Upper lobe of left lung (tissue), 4 donors: ENCODE measurements at regions not wholly inside any gene's neighbourhood (a gene's known extent, or its start where the extent isn't known, plus 50 kb on each side); places are given as distances from the start of the nearest gene placed in this dataset.

ENCODE experiments used
- POLR2AphosphoS5 ChIP-seq, 2 donors: sonication (generic); formaldehyde crosslinking; IDR thresholded peaks; one replicate each; pipeline ENCODE4 v1.5.1; 2017; ENCODE audit warnings: antibody characterized with exemption in 2 of 2
- TF ChIP-seq, protein P1 (sequence below), 6 experiments: fragments of 450-650 bp in 4 of 6; fragments of 200-600 bp in 2 of 6; sonication (generic) in 2 of 6; IDR thresholded peaks; one replicate each; pipeline ENCODE4 v1.5.1; 2016 to 2019; ENCODE audit warnings: antibody characterized with exemption in 6 of 6

DNA sequence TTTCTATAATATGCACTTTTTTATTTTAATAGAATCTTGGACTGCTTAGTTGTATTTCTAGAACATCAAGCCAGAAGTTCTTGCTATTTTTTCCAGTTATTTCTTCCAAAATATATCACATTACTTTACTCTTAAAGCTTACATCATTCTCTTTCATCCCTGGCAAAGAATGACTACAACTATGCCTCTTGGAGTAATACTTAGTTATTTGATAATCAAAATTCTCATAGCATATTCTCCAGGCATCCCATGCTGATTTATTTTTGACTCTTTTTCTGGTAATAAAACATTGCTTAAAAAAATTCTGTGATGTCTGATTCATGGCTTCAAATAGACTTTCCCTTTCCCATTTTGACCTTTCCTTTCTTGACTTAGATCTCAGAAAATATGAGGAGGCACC is 118.7 kb upstream of the TSPAN8 start:
- TF ChIP-seq, protein P1, sequence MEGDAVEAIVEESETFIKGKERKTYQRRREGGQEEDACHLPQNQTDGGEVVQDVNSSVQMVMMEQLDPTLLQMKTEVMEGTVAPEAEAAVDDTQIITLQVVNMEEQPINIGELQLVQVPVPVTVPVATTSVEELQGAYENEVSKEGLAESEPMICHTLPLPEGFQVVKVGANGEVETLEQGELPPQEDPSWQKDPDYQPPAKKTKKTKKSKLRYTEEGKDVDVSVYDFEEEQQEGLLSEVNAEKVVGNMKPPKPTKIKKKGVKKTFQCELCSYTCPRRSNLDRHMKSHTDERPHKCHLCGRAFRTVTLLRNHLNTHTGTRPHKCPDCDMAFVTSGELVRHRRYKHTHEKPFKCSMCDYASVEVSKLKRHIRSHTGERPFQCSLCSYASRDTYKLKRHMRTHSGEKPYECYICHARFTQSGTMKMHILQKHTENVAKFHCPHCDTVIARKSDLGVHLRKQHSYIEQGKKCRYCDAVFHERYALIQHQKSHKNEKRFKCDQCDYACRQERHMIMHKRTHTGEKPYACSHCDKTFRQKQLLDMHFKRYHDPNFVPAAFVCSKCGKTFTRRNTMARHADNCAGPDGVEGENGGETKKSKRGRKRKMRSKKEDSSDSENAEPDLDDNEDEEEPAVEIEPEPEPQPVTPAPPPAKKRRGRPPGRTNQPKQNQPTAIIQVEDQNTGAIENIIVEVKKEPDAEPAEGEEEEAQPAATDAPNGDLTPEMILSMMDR (IDR thresholded peaks at IDR 0.05): no peak
- no peak for TF ChIP-seq POLR2AphosphoS5 (IDR thresholded peaks at IDR 0.05)
